SK-N-SH treated with all-trans-retinoic acid at 6 μM for 48 hours (cell line): ENCODE measurements at regions not wholly inside any gene's neighbourhood (a gene's known extent, or its start where the extent isn't known, plus 50 kb on each side); places are given as distances from the start of the nearest gene placed in this dataset.

Experiments used
- ATAC-seq: fragments of 200-7000 bp; cut with Tn5 transposase; 3 replicates; pipeline ENCODE4 v1.9.1; 2020; ENCODE audit warnings: mild to moderate bottlenecking, moderate library complexity
- ARNTL ChIP-seq: fragments of 450-650 bp; formaldehyde crosslinking; IDR thresholded peaks from 2 replicates; pipeline ENCODE4 v1.5.0; 2020; ENCODE audit warnings: low read depth, mild to moderate bottlenecking, moderate library complexity, borderline replicate concordance
- CREB5 ChIP-seq: fragments of 250-450 bp; sonication (Bioruptor Pico); IDR thresholded peaks from 2 replicates; pipeline ENCODE4 v1.5.1; 2020; ENCODE audit warnings: low read depth, mild to moderate bottlenecking, moderate library complexity
- CSDC2 ChIP-seq: fragments of 250-450 bp; sonication (Bioruptor Pico); IDR thresholded peaks from 2 replicates; pipeline ENCODE4 v1.5.0; 2020; ENCODE audit warnings: mild to moderate bottlenecking, moderate library complexity
- CSRNP3 ChIP-seq: fragments of 250-450 bp; sonication (Bioruptor Pico); IDR thresholded peaks from 2 replicates; pipeline ENCODE4 v1.5.1; 2021; ENCODE audit warnings: mild to moderate bottlenecking, moderate library complexity
- GLIS3 ChIP-seq: fragments of 250-450 bp; sonication (Bioruptor Pico); IDR thresholded peaks from 2 replicates; pipeline ENCODE4 v1.5.0; 2020; ENCODE audit warnings: mild to moderate bottlenecking, moderate library complexity
- OSR1 ChIP-seq: fragments of 250-450 bp; sonication (Bioruptor Pico); IDR thresholded peaks from 2 replicates; pipeline ENCODE4 v1.8.0; 2022; ENCODE audit warnings: moderate library complexity, mild to moderate bottlenecking, inconsistent platforms
- POU6F1 ChIP-seq: fragments of 250-450 bp; sonication (Bioruptor Pico); IDR thresholded peaks from 2 replicates; pipeline ENCODE4 v1.8.0; 2021; ENCODE audit warnings: low read depth, mild to moderate bottlenecking, moderate library complexity, borderline replicate concordance
- RARB ChIP-seq: fragments of 250-450 bp; sonication (Bioruptor Pico); IDR thresholded peaks from 2 replicates; pipeline ENCODE4 v1.8.0; 2021; ENCODE audit warnings: mild to moderate bottlenecking, moderate library complexity
- SNAI2 ChIP-seq: fragments of 250-450 bp; sonication (Bioruptor Pico); IDR thresholded peaks from 2 replicates; pipeline ENCODE4 v1.5.0; 2020; ENCODE audit warnings: mild to moderate bottlenecking, moderate library complexity
- TCF4 ChIP-seq: fragments of 250-450 bp; sonication (Bioruptor Pico); IDR thresholded peaks from 2 replicates; pipeline ENCODE4 v1.8.0; 2021; ENCODE audit warnings: mild to moderate bottlenecking, moderate library complexity, borderline replicate concordance
- TOX ChIP-seq: fragments of 250-450 bp; sonication (Bioruptor Pico); IDR thresholded peaks from 2 replicates; pipeline ENCODE4 v1.8.0; 2021; ENCODE audit warnings: mild to moderate bottlenecking, moderate library complexity, borderline replicate concordance
- TSHZ2 ChIP-seq: fragments of 250-450 bp; sonication (Bioruptor Pico); IDR thresholded peaks from 2 replicates; pipeline ENCODE4 v1.5.0; 2020; ENCODE audit warnings: mild to moderate bottlenecking, moderate library complexity
- ZFP3 ChIP-seq: fragments of 250-450 bp; sonication (Bioruptor Pico); IDR thresholded peaks from 2 replicates; pipeline ENCODE4 v1.5.0; 2020; ENCODE audit warnings: mild to moderate bottlenecking, moderate library complexity
- ZFP30 ChIP-seq: fragments of 450-650 bp; formaldehyde crosslinking; IDR thresholded peaks from 2 replicates; pipeline ENCODE4 v1.5.0; 2022; ENCODE audit warnings: mild to moderate bottlenecking, moderate library complexity
- ZNF565 ChIP-seq: fragments of 450-650 bp; formaldehyde crosslinking; conservative IDR thresholded peaks from 2 replicates; pipeline ENCODE4 v1.5.0; 2020; ENCODE audit warnings: low read depth, mild to moderate bottlenecking, moderate library complexity
- ZNF70 ChIP-seq: fragments of 450-650 bp; formaldehyde crosslinking; IDR thresholded peaks from 2 replicates; pipeline ENCODE4 v1.5.0; 2020; ENCODE audit warnings: mild to moderate bottlenecking, moderate library complexity
- ZNF8 ChIP-seq: fragments of 450-650 bp; formaldehyde crosslinking; IDR thresholded peaks from 2 replicates; pipeline ENCODE4 v1.5.0; 2020; ENCODE audit warnings: mild to moderate bottlenecking, moderate library complexity

- TF ChIP-seq TSHZ2 (CRISPR knock-in tag): no peak
Observed at GRCh38 chr7:68321776-68322496, 1276.3 kb upstream of the AUTS2 start (continued).

GRCh38 chr7:68324621-68325020 lies 1273.7 kb upstream of the AUTS2 start:
- ATAC-seq: no peak

More at GRCh38 chr7:68324621-68325020, 1273.7 kb upstream of the AUTS2 start:
- TF ChIP-seq OSR1 (CRISPR knock-in tag) (no peak), ZFP30 (no peak), TCF4 (CRISPR knock-in tag) (no peak), ZNF8 (no peak), POU6F1 (CRISPR knock-in tag) (no peak), CREB5 (CRISPR knock-in tag) (no peak), TSHZ2 (CRISPR knock-in tag) (no peak), SNAI2 (CRISPR knock-in tag) (no peak), ZFP3 (CRISPR knock-in tag) (no peak), CSRNP3 (CRISPR knock-in tag) (no peak), ZNF70 (CRISPR knock-in tag) (no peak), GLIS3 (CRISPR knock-in tag) (no peak), RARB (CRISPR knock-in tag) (no peak), TOX (CRISPR knock-in tag) (no peak), ZNF565 (CRISPR knock-in tag) (no peak), CSDC2 (CRISPR knock-in tag) (no peak), ARNTL (CRISPR knock-in tag) (no peak)
- TF ChIP-seq, all 23 proteins: peak for 0
